ENCODE measurements at regions not wholly inside any gene's neighbourhood (a gene's known extent, or its start where the extent isn't known, plus 50 kb on each side); places are given as distances from the start of the nearest gene placed in this dataset.

- TF ChIP-seq POLR2A (IDR thresholded peaks at IDR 0.05) (no peak), CTCF (IDR thresholded peaks at IDR 0.05) (no peak), POLR2AphosphoS5 (IDR thresholded peaks at IDR 0.05; ENCODE audit: insufficient read depth in 1 of 2, low read depth in 1 of 2) (no peak)
Observed at GRCh38 chr12:92324849-92325500, 179.3 kb upstream of the BTG1 start.
